KMS-11 (cell line): ENCODE measurements at regions not wholly inside any gene's neighbourhood (a gene's known extent, or its start where the extent isn't known, plus 50 kb on each side); places are given as distances from the start of the nearest gene placed in this dataset.
"Not testable (repeated sequence)": the region's sequence is repeated elsewhere in the genome, so short reads cannot be mapped to it uniquely, and the experiment has no call there.

Experiments
- H2AFZ ChIP-seq: fragments of 200-600 bp; sonication (generic); 2 replicates; pipeline ENCODE4 v1.6.1; 2016; ENCODE audit warnings: antibody characterized with exemption, mixed run types, low read depth
- H3K27ac ChIP-seq: fragments of 200-600 bp; sonication (generic); 2 replicates; pipeline ENCODE4 v1.6.1; 2016; ENCODE audit warnings: mild to moderate bottlenecking, mixed run types
- H3K27me3 ChIP-seq: fragments of 200-600 bp; sonication (generic); 2 replicates; pipeline ENCODE4 v1.6.1; 2017; ENCODE audit warnings: mild to moderate bottlenecking, low read depth, mixed run types, moderate library complexity; ENCODE audit not compliant: insufficient read depth
- H3K36me3 ChIP-seq: fragments of 200-600 bp; sonication (generic); 2 replicates; pipeline ENCODE4 v1.6.1; 2017; ENCODE audit warnings: mild to moderate bottlenecking, mixed run types; ENCODE audit not compliant: insufficient read depth
- H3K4me1 ChIP-seq: fragments of 200-600 bp; sonication (generic); 2 replicates; pipeline ENCODE4 v1.6.1; 2016; ENCODE audit warnings: mild to moderate bottlenecking, low read depth, mixed run types; ENCODE audit not compliant: poor library complexity, severe bottlenecking
- H3K4me2 ChIP-seq: fragments of 200-600 bp; sonication (generic); 2 replicates; pipeline ENCODE4 v1.7.0; 2016; ENCODE audit warnings: mild to moderate bottlenecking, mixed run types
- H3K4me3 ChIP-seq: fragments of 200-600 bp; sonication (generic); IDR thresholded peaks from 2 replicates; pipeline ENCODE4 v1.6.1; 2017; ENCODE audit warnings: low read depth, low read length, mixed read lengths; ENCODE audit not compliant: insufficient read depth
- H3K79me2 ChIP-seq: fragments of 200-600 bp; sonication (generic); 2 replicates; pipeline ENCODE4 v1.6.1; 2016; ENCODE audit warnings: low read depth, mixed run types; ENCODE audit not compliant: insufficient read depth
- H3K9ac ChIP-seq: fragments of 200-600 bp; sonication (generic); 2 replicates; pipeline ENCODE4 v1.6.1; 2016; ENCODE audit warnings: mild to moderate bottlenecking, mixed run types
- H4K20me1 ChIP-seq: fragments of 200-600 bp; sonication (generic); 2 replicates; pipeline ENCODE4 v1.6.1; 2016; ENCODE audit warnings: mild to moderate bottlenecking, mixed run types; ENCODE audit not compliant: insufficient read depth
- TF ChIP-seq, protein P1 (sequence below): fragments of 200-600 bp; sonication (generic); conservative IDR thresholded peaks from 2 replicates; pipeline ENCODE4 v1.6.1; 2017; ENCODE audit warnings: low read depth, mild to moderate bottlenecking, antibody characterized with exemption, low read length, moderate library complexity, mixed read lengths

DNA sequence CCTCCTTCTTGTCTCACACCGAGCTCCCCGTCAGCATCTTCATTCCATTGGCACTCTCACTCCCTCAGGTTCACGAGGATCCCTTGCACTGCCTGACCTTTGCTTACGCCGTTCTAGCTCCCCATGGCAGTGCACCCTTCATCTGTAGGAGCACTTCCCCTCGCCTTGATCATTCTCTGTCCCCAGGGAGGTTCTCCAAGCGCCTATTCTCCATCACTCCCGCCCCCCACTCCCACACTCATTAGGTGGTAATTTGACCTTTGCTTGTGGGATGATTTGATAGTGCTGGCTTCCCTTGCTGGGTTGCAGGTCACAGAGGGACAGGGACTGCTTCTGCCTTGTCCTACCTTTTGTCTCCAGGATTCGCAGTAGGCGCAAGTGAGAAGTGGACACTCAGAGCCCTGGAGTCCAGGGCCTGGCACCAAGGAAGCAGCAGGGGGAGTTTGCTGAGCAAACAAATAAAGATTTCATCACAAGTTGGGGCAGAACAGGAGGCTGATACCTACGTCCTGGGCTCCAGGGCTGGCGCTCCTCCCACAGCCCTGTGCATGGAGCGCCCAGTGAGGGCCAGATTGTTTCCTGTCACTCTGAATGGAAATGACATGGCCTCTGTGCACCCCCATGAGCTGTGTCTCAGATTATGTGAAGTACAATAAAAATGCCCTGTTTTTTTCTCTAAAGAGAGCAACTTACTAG, 82.0 kb upstream of the RUNX3 start:
- no peak overlapping the region for H3K4me2 ChIP-seq
- H2AFZ ChIP-seq = no peak overlapping the region

GRCh38 chr1:25011275-25011674, 81.2 kb upstream of the RUNX3 start:
- Histone ChIP-seq H3K27ac (no peak overlapping the region), H3K36me3 (no peaks in the 10 kb centered on the region), H3K27me3 (no peaks in the 10 kb centered on the region; the same call in 1 of the 2 replicates)

More for the DNA sequence above, 82.0 kb upstream of the RUNX3 start:
- Histone ChIP-seq H3K79me2 (no peaks in the 10 kb centered on the region), H3K36me3 (no peaks in the 10 kb centered on the region), H4K20me1 (no peaks in the 10 kb centered on the region), H3K27ac (no peak overlapping the region), H3K4me3 (no peak overlapping the region), H3K27me3 (no peaks in the 10 kb centered on the region), H3K9ac (no peak overlapping the region), H3K4me1 (no peaks in the 10 kb centered on the region)
- TF ChIP-seq, protein P1, sequence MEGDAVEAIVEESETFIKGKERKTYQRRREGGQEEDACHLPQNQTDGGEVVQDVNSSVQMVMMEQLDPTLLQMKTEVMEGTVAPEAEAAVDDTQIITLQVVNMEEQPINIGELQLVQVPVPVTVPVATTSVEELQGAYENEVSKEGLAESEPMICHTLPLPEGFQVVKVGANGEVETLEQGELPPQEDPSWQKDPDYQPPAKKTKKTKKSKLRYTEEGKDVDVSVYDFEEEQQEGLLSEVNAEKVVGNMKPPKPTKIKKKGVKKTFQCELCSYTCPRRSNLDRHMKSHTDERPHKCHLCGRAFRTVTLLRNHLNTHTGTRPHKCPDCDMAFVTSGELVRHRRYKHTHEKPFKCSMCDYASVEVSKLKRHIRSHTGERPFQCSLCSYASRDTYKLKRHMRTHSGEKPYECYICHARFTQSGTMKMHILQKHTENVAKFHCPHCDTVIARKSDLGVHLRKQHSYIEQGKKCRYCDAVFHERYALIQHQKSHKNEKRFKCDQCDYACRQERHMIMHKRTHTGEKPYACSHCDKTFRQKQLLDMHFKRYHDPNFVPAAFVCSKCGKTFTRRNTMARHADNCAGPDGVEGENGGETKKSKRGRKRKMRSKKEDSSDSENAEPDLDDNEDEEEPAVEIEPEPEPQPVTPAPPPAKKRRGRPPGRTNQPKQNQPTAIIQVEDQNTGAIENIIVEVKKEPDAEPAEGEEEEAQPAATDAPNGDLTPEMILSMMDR = no peak

DNA sequence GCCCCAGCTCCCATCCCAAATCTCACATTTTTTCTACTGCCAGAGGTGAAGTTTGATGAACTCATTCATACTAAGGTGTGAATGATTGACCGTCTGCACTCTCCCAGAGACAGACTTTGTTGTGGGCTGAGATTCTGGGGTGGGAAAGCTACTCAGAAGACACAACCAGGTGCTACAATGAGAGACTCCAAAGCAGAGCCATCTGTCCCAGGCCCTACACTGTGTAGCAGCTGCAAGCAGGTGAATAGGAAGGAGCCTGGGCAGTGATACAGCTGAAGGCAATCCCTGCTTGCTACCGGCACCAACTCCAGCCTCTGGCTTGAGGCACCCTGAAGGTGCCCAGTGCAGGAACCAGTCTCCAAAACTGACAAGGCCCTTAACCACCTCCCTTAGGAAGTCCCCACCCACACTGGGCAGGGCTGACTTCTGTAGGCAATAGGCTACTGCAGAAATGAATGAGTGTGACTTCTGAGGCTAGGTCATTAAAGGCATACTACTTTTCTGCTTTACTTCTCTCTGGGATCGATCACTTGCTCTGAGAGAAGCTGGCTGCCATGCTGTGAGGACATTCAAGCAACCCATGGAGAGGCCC, 79.7 kb upstream of the RUNX3 start:
- no peaks in the 10 kb centered on the region for H3K79me2 ChIP-seq
- no peak overlapping the region for H3K9ac ChIP-seq
- H3K4me1 ChIP-seq = no peaks in the 10 kb centered on the region
- no peak overlapping the region for H2AFZ ChIP-seq
- H3K4me3 ChIP-seq = no peak overlapping the region
- TF ChIP-seq, protein P1 = no peak
- no peak overlapping the region for H3K27ac ChIP-seq
- no peak overlapping the region for H3K4me2 ChIP-seq
- H3K36me3 ChIP-seq = no peaks in the 10 kb centered on the region
- no peaks in the 10 kb centered on the region; the same call in 1 of the 2 replicates for H3K27me3 ChIP-seq
- H4K20me1 ChIP-seq = no peaks in the 10 kb centered on the region

More at GRCh38 chr1:25011275-25011674, 81.2 kb upstream of the RUNX3 start:
- Histone ChIP-seq H4K20me1 (no peaks in the 10 kb centered on the region), H3K4me2 (no peak overlapping the region), H3K4me1 (no peaks in the 10 kb centered on the region), H3K79me2 (no peaks in the 10 kb centered on the region), H2AFZ (no peak overlapping the region), H3K4me3 (no peak overlapping the region), H3K9ac (no peak overlapping the region)
- TF ChIP-seq, protein P1 = no peak

- Histone ChIP-seq H3K4me2 (no peak overlapping the region), H3K27me3 (no peaks in the 10 kb centered on the region; the same call in 1 of the 2 replicates), H3K4me3 (no peak overlapping the region), H3K27ac (no peak overlapping the region), H3K79me2 (no peaks in the 10 kb centered on the region), H4K20me1 (no peaks in the 10 kb centered on the region), H3K36me3 (no peaks in the 10 kb centered on the region), H3K9ac (no peak overlapping the region), H2AFZ (no peak overlapping the region), H3K4me1 (no peaks in the 10 kb centered on the region)
- TF ChIP-seq, protein P1 = no peak
Measured at GRCh38 chr1:25008192-25008485, 78.1 kb upstream of the RUNX3 start.

GRCh38 chr1:25007390-25008191, 77.5 kb upstream of the RUNX3 start:
- H3K9ac ChIP-seq, H2AFZ ChIP-seq, H3K4me1 ChIP-seq, H3K79me2 ChIP-seq, H3K27ac ChIP-seq, H3K36me3 ChIP-seq, H3K27me3 ChIP-seq, H4K20me1 ChIP-seq, H3K4me2 ChIP-seq, H3K4me3 ChIP-seq: not testable (repeated sequence)
